Right atrium auricular region (tissue), 2 donors: ENCODE measurements at regions not wholly inside any gene's neighbourhood (a gene's known extent, or its start where the extent isn't known, plus 50 kb on each side); places are given as distances from the start of the nearest gene placed in this dataset.

Experiments used
- DNase-seq: peaks from one replicate; pipeline ENCODE4 v3.0.0-alpha.2; 2019; ENCODE audit warnings: low spot score
- H3K27ac ChIP-seq, 2 donors: fragments of 200-600 bp; sonication (generic); 1 replicate in 1 of 2; 2 replicates in 1 of 2; pipeline ENCODE4 v1.5.1; 2016 to 2019
- H3K27me3 ChIP-seq, 2 donors: fragments of 200-600 bp; sonication (generic); one replicate each; pipeline versions ENCODE4 v1.5.1 to v1.6.0; 2017 to 2019
- H3K36me3 ChIP-seq: fragments of 200-600 bp; sonication (generic); one replicate; pipeline ENCODE4 v1.5.1; 2016
- H3K4me1 ChIP-seq, 2 donors: fragments of 200-600 bp; sonication (generic); one replicate each; pipeline versions ENCODE4 v1.5.1 to v1.6.0; 2017 to 2019
- H3K4me3 ChIP-seq, 2 donors: fragments of 200-600 bp; sonication (generic); 1 replicate in 1 of 2; 2 replicates in 1 of 2; pipeline ENCODE4 v1.5.1; 2017 to 2019; ENCODE audit warnings: mild to moderate bottlenecking in 1 of 2, moderate library complexity in 1 of 2
- H3K9me3 ChIP-seq, 2 donors: fragments of 200-600 bp; sonication (generic); one replicate each; pipeline ENCODE4 v1.5.1; 2019
- CTCF ChIP-seq, 2 donors: fragments of 200-600 bp; sonication (generic); IDR thresholded peaks; one replicate each; pipeline ENCODE4 v1.5.1; 2019; ENCODE audit warnings: antibody characterized with exemption in 2 of 2

GRCh38 chr4:181595716-181596115 is 647.5 kb upstream of the TENM3 start:
- DNase-seq: no peak
- Histone ChIP-seq H3K4me1 (no peaks in the 10 kb centered on the region), H3K27ac (no peak overlapping the region), H3K9me3 (no peaks in the 10 kb centered on the region), H3K4me3 (no peak overlapping the region), H3K27me3 (no peaks in the 10 kb centered on the region), H3K36me3 (no peaks in the 10 kb centered on the region)
- no peak for TF ChIP-seq CTCF (IDR thresholded peaks at IDR 0.05)

- TF ChIP-seq CTCF (IDR thresholded peaks at IDR 0.05): no peak
- H3K4me1 ChIP-seq: no peaks in the 10 kb centered on the region
- H3K4me3 ChIP-seq: no peak overlapping the region
- H3K36me3 ChIP-seq: no peaks in the 10 kb centered on the region
- H3K27ac ChIP-seq: no peak overlapping the region
- no peaks in the 10 kb centered on the region for H3K9me3 ChIP-seq
- no peak for DNase-seq
- H3K27me3 ChIP-seq: no peaks in the 10 kb centered on the region
These were observed 645.4 kb upstream of the TENM3 start for GRCh38 chr4:181597766-181598165.

- H3K27me3 ChIP-seq: no peaks in the 10 kb centered on the region
- no peaks in the 10 kb centered on the region for H3K4me1 ChIP-seq
- no peaks in the 10 kb centered on the region for H3K36me3 ChIP-seq
- no peak overlapping the region for H3K4me3 ChIP-seq
- H3K9me3 ChIP-seq: no peaks in the 10 kb centered on the region
- DNase-seq: no peak
- no peak overlapping the region for H3K27ac ChIP-seq
- TF ChIP-seq CTCF (IDR thresholded peaks at IDR 0.05): no peak
These were observed 644.1 kb upstream of the TENM3 start for GRCh38 chr4:181599134-181599533.

- Histone ChIP-seq H3K36me3 (no peaks in the 10 kb centered on the region), H3K27ac (no peak overlapping the region), H3K4me3 (no peak overlapping the region), H3K27me3 (no peaks in the 10 kb centered on the region), H3K4me1 (no peaks in the 10 kb centered on the region), H3K9me3 (no peaks in the 10 kb centered on the region)
- TF ChIP-seq CTCF (IDR thresholded peaks at IDR 0.05): no peak
- no peak for DNase-seq
These were observed 642.1 kb upstream of the TENM3 start for GRCh38 chr4:181601103-181601502.

- Histone ChIP-seq H3K27ac (no peak overlapping the region), H3K36me3 (no peaks in the 10 kb centered on the region), H3K9me3 (no peaks in the 10 kb centered on the region), H3K4me1 (no peaks in the 10 kb centered on the region), H3K27me3 (no peaks in the 10 kb centered on the region), H3K4me3 (no peak overlapping the region)
- no peak for DNase-seq
- TF ChIP-seq CTCF (IDR thresholded peaks at IDR 0.05): no peak
These were observed 638.7 kb upstream of the TENM3 start for GRCh38 chr4:181604546-181604945.

GRCh38 chr4:181606300-181606699 is 636.9 kb upstream of the TENM3 start:
- Histone ChIP-seq H3K4me3 (no peak overlapping the region), H3K27ac (no peak overlapping the region), H3K36me3 (no peaks in the 10 kb centered on the region), H3K9me3 (no peaks in the 10 kb centered on the region), H3K4me1 (no peaks in the 10 kb centered on the region), H3K27me3 (no peaks in the 10 kb centered on the region)
- no peak for DNase-seq
- no peak for TF ChIP-seq CTCF (IDR thresholded peaks at IDR 0.05)
